Endothelial cell of umbilical vein (primary cell): ENCODE measurements at regions not wholly inside any gene's neighbourhood (a gene's known extent, or its start where the extent isn't known, plus 50 kb on each side); places are given as distances from the start of the nearest gene placed in this dataset.

Experiments used
- BruUV-seq: library from RNA; stranded (reverse); fragments of 400-500 nt; replicated peaks from 2 replicates; lab custom pipeline; 2021; lab: Mats Ljungman, UMichigan
- CTCF ChIA-PET: fragments of 300-600, 350-600 bp; sonication (Branson Sonifier 250); formaldehyde crosslinking; loops from one replicate; lab custom pipeline; 2021; ENCODE audit warnings: antibody characterized with exemption, inconsistent platforms; lab: Charles Lee
- POLR2A ChIA-PET: fragments of 300-600, 350-600 bp; sonication (Branson Sonifier 250); formaldehyde crosslinking; loops from one replicate; lab custom pipeline; 2021; ENCODE audit warnings: antibody characterized with exemption, inconsistent platforms; lab: Charles Lee
- DNase-seq: peaks from one replicate; pipeline ENCODE4 v3.0.0-alpha.2; 2011; ENCODE audit warnings: low read depth, low spot score
- FAIRE-seq: peaks from 2 replicates; lab custom pipeline; 2011; peaks lifted over from hg19 to GRCh38; lab: Jason Lieb, UNC
- H2AFZ ChIP-seq: 2 replicates; pipeline ENCODE4 v1.6.0; 2012; ENCODE audit warnings: low read depth, low read length, control low read depth, inconsistent platforms
- H3K27ac ChIP-seq: 2 replicates; pipeline ENCODE4 v1.5.1; 2011; ENCODE audit warnings: low read depth, mild to moderate bottlenecking, control low read depth, low read length, moderate library complexity; ENCODE audit not compliant: insufficient read depth
- H3K27me3 ChIP-seq, 2 experiments: 2 replicates each; pipeline versions ENCODE4 v1.6.0 to v1.6.1; 2011; ENCODE audit warnings: low read length in 2 of 2, mixed read lengths in 1 of 2; ENCODE audit not compliant: control insufficient read depth in 2 of 2, insufficient read depth in 2 of 2
- H3K36me3 ChIP-seq, 2 experiments: 2 replicates in 1 of 2; 3 replicates in 1 of 2; pipeline ENCODE4 v1.5.1; 2011; ENCODE audit warnings: low read length in 2 of 2, mild to moderate bottlenecking in 1 of 2, moderate library complexity in 1 of 2; ENCODE audit not compliant: control insufficient read depth in 2 of 2, insufficient read depth in 2 of 2; ENCODE audit errors: extremely low read depth in 1 of 2
- H3K4me1 ChIP-seq: 3 replicates; pipeline ENCODE4 v1.5.1; 2011; ENCODE audit warnings: mild to moderate bottlenecking, low read length; ENCODE audit not compliant: control insufficient read depth, insufficient read depth; ENCODE audit errors: extremely low read depth
- H3K4me2 ChIP-seq: 2 replicates; pipeline ENCODE4 v1.6.1; 2011; ENCODE audit warnings: low read length, control low read depth, mixed read lengths; ENCODE audit not compliant: insufficient read depth
- H3K4me3 ChIP-seq, 3 experiments: fragments of 200-600 bp in 1 of 3; sonication (generic), shearing (Covaris generic) in 1 of 3; replicated peaks in 1 of 3; 2 replicates each; pipeline ENCODE4 v1.5.1; 2011 to 2016; ENCODE audit warnings: control low read depth in 3 of 3, low read length in 3 of 3, mild to moderate bottlenecking in 2 of 3, inconsistent platforms in 1 of 3, low read depth in 1 of 3, moderate library complexity in 1 of 3; ENCODE audit not compliant: insufficient read depth in 1 of 3
- H3K79me2 ChIP-seq: 2 replicates; pipeline ENCODE4 v1.6.0; 2012; ENCODE audit warnings: low read length, inconsistent platforms; ENCODE audit not compliant: control insufficient read depth, insufficient read depth
- H3K9ac ChIP-seq: replicated peaks from 2 replicates; pipeline ENCODE3; 2011; ENCODE audit warnings: low read length, control low read depth; ENCODE audit not compliant: insufficient read depth; ENCODE audit errors: extremely low read depth
- H3K9me1 ChIP-seq: replicated peaks from 3 replicates; pipeline ENCODE4 v1.6.0; 2011; ENCODE audit warnings: mild to moderate bottlenecking, low read length; ENCODE audit not compliant: control insufficient read depth, insufficient read depth; ENCODE audit errors: extremely low read depth
- H3K9me3 ChIP-seq: replicated peaks from 2 replicates; pipeline ENCODE4 v1.5.1; 2012; ENCODE audit warnings: low read length, inconsistent platforms; ENCODE audit not compliant: control insufficient read depth, insufficient read depth
- H4K20me1 ChIP-seq: replicated peaks from 2 replicates; pipeline ENCODE3; 2011; ENCODE audit warnings: mild to moderate bottlenecking, low read length; ENCODE audit not compliant: control insufficient read depth, insufficient read depth; ENCODE audit errors: extremely low read depth
- EZH2 ChIP-seq: IDR thresholded peaks from 2 replicates; pipeline ENCODE4 v1.6.1; 2012; ENCODE audit warnings: borderline replicate concordance, low read depth, mild to moderate bottlenecking, moderate library complexity, low read length, inconsistent platforms; ENCODE audit not compliant: severe bottlenecking
- FOS ChIP-seq: IDR thresholded peaks from 2 replicates; pipeline ENCODE4 v1.6.1; 2011; ENCODE audit warnings: mild to moderate bottlenecking, low read length, moderate library complexity, borderline replicate concordance; ENCODE audit not compliant: insufficient read depth
- GATA2 ChIP-seq: IDR thresholded peaks from 2 replicates; pipeline ENCODE4 v1.7.0; 2011; ENCODE audit warnings: low read depth, mild to moderate bottlenecking, moderate library complexity, mixed read lengths, low read length; ENCODE audit not compliant: insufficient read length, insufficient read depth
- JUN ChIP-seq: IDR thresholded peaks from 2 replicates; pipeline ENCODE4 v1.6.1; 2011; ENCODE audit warnings: borderline replicate concordance, low read depth; ENCODE audit not compliant: insufficient read length, insufficient read depth
- MAX ChIP-seq: IDR thresholded peaks from 2 replicates; pipeline ENCODE4 v1.6.1; 2011; ENCODE audit not compliant: insufficient read depth, insufficient read length
- MYC ChIP-seq: IDR thresholded peaks from one replicate; pipeline ENCODE4 v1.6.1; 2011; ENCODE audit warnings: mild to moderate bottlenecking, low read depth, low read length
- POLR2A ChIP-seq: IDR thresholded peaks from 2 replicates; pipeline ENCODE4 v1.6.1; 2012; ENCODE audit warnings: low read depth, mild to moderate bottlenecking, control low read depth, low read length
- POLR2AphosphoS5 ChIP-seq: IDR thresholded peaks from 2 replicates; pipeline ENCODE4 v1.6.1; 2012; ENCODE audit warnings: low read depth, mild to moderate bottlenecking, control low read depth, low read length, moderate library complexity; ENCODE audit not compliant: insufficient read depth
- dilution Hi-C: fragments of 300-500 bp; cut with MboI; formaldehyde crosslinking; loops from one replicate; pipeline ENCODE4 v1.15.0; 2019; ENCODE audit warnings: low sequenced_read_pairs; ENCODE audit not compliant: extremely low pct_ligation_motif_present
- intact Hi-C: fragments of 100-400 bp; cut with micrococcal nuclease; formaldehyde crosslinking; loops from one replicate; pipeline ENCODE4 v1.10.0; 2022
- TF ChIP-seq, protein P1 (sequence below), 2 donors: IDR thresholded peaks; 1 replicate in 1 of 2; 2 replicates in 1 of 2; pipeline ENCODE4 v1.5.1; 2011; ENCODE audit warnings: low read length in 2 of 2, mild to moderate bottlenecking in 2 of 2, moderate library complexity in 2 of 2, control low read depth in 1 of 2, inconsistent platforms in 1 of 2, low read depth in 1 of 2; ENCODE audit not compliant: insufficient read depth in 1 of 2; ENCODE audit errors: extremely low read depth in 1 of 2

DNA sequence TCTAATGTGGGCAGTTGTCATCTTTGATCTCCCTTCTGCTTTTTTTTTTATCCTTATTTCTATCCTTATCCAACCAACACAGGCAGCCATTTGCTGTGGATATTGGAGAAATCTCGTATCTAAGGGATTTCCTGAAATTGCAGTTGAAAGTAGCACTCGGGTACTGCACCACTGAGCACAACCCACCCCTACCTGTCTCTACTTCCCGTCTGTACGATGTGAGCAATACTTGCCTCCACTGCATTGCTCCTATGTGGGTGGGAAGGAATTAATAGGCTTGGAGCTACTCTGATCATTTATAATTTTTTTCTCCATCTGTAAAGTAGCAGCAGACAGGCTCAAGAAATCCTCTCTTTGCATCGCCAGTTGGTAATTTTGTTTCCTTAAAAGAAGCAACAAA, 300.4 kb downstream of the SNAPC1 start:
- H3K36me3 ChIP-seq, result no peaks in the 10 kb centered on the region
- ChIA-PET POLR2A (no interaction called here), CTCF (no interaction called here)
- H3K9me1 ChIP-seq, result no peaks in the 10 kb centered on the region
- TF ChIP-seq, protein P1, sequence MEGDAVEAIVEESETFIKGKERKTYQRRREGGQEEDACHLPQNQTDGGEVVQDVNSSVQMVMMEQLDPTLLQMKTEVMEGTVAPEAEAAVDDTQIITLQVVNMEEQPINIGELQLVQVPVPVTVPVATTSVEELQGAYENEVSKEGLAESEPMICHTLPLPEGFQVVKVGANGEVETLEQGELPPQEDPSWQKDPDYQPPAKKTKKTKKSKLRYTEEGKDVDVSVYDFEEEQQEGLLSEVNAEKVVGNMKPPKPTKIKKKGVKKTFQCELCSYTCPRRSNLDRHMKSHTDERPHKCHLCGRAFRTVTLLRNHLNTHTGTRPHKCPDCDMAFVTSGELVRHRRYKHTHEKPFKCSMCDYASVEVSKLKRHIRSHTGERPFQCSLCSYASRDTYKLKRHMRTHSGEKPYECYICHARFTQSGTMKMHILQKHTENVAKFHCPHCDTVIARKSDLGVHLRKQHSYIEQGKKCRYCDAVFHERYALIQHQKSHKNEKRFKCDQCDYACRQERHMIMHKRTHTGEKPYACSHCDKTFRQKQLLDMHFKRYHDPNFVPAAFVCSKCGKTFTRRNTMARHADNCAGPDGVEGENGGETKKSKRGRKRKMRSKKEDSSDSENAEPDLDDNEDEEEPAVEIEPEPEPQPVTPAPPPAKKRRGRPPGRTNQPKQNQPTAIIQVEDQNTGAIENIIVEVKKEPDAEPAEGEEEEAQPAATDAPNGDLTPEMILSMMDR (IDR thresholded peaks at IDR 0.05; ENCODE audit: extremely low read depth in 1 of 2, insufficient read depth in 1 of 2, low read depth in 1 of 2, low read length in 2 of 2), result no peak
- TF ChIP-seq POLR2AphosphoS5, result no peak
- no peak for TF ChIP-seq GATA2
- TF ChIP-seq MAX, result no peak
- no peak for TF ChIP-seq JUN
- TF ChIP-seq POLR2A, result no peak
- no peak for TF ChIP-seq EZH2
- no peak for TF ChIP-seq FOS
- TF ChIP-seq MYC, result no peak
- H3K9ac ChIP-seq, result no peak overlapping the region
- H3K4me1 ChIP-seq, result no peaks in the 10 kb centered on the region
- H3K4me2 ChIP-seq, result no peak overlapping the region
- no peak overlapping the region for H2AFZ ChIP-seq
- BruUV-seq, result no TSS peak
- FAIRE-seq (no peak), DNase-seq (no peak)
- dilution Hi-C loops, result no loop called here
- no peaks in the 10 kb centered on the region for H3K79me2 ChIP-seq
- intact Hi-C loops, result no loop called here
- H3K27ac ChIP-seq, result no peak overlapping the region
- H4K20me1 ChIP-seq, result no peaks in the 10 kb centered on the region
- H3K9me3 ChIP-seq, result no peaks in the 10 kb centered on the region
- no peak overlapping the region for H3K4me3 ChIP-seq
- H3K27me3 ChIP-seq, result peaks cover 0 to 5% of the 10 kb centered on the region in 2 experiments
